Astrocyte (in vitro differentiated cells and primary cell): ENCODE measurements at regions not wholly inside any gene's neighbourhood (a gene's known extent, or its start where the extent isn't known, plus 50 kb on each side); places are given as distances from the start of the nearest gene placed in this dataset.

Source experiments
- DNase-seq: peaks from one replicate; pipeline ENCODE4 v3.0.0-alpha.2; 2010; ENCODE audit warnings: low read depth
- FAIRE-seq: peaks from 2 replicates; lab custom pipeline; 2011; peaks lifted over from hg19 to GRCh38; lab: Jason Lieb, UNC
- H2AFZ ChIP-seq: 2 replicates; pipeline ENCODE4 v1.6.0; 2012; ENCODE audit warnings: low read depth, low read length, inconsistent platforms
- H3K27ac ChIP-seq: 2 replicates; pipeline ENCODE4 v1.5.1; 2011; ENCODE audit warnings: low read depth, low read length, inconsistent platforms
- H3K27me3 ChIP-seq: 2 replicates; pipeline ENCODE4 v1.6.0; 2011; ENCODE audit warnings: low read length, inconsistent platforms; ENCODE audit not compliant: insufficient read depth
- H3K36me3 ChIP-seq: 2 replicates; pipeline ENCODE4 v1.5.1; 2011; ENCODE audit warnings: low read length, inconsistent platforms; ENCODE audit not compliant: insufficient read depth
- H3K4me1 ChIP-seq: 2 replicates; pipeline ENCODE4 v1.5.1; 2011; ENCODE audit warnings: low read length, inconsistent platforms; ENCODE audit not compliant: insufficient read depth
- H3K4me2 ChIP-seq: 2 replicates; pipeline ENCODE4 v1.6.0; 2012; ENCODE audit warnings: low read length, inconsistent platforms
- H3K4me3 ChIP-seq: 2 replicates; pipeline ENCODE4 v1.5.1; 2011; ENCODE audit warnings: low read depth, mild to moderate bottlenecking, low read length, inconsistent platforms; ENCODE audit not compliant: insufficient read depth
- H3K79me2 ChIP-seq: 2 replicates; pipeline ENCODE4 v1.6.0; 2012; ENCODE audit warnings: mild to moderate bottlenecking, low read length, inconsistent platforms; ENCODE audit not compliant: insufficient read depth
- H3K9ac ChIP-seq: 2 replicates; pipeline ENCODE4 v1.6.0; 2012; ENCODE audit warnings: mild to moderate bottlenecking, low read length, inconsistent platforms
- H3K9me3 ChIP-seq: 2 replicates; pipeline ENCODE4 v1.5.1; 2012; ENCODE audit warnings: low read depth, mild to moderate bottlenecking, low read length, inconsistent platforms; ENCODE audit not compliant: insufficient read depth
- H4K20me1 ChIP-seq: 2 replicates; pipeline ENCODE4 v1.6.0; 2012; ENCODE audit warnings: low read length, inconsistent platforms; ENCODE audit not compliant: insufficient read depth
- H3K27ac Mint-ChIP-seq: one replicate; pipeline ENCODE4 v1.8.0; 2021; ENCODE audit warnings: mild to moderate bottlenecking, mixed read lengths; ENCODE audit not compliant: unreplicated experiment
- H3K27me3 Mint-ChIP-seq: one replicate; pipeline ENCODE4 v1.8.0; 2021; ENCODE audit warnings: low read depth, mixed read lengths; ENCODE audit not compliant: unreplicated experiment
- H3K36me3 Mint-ChIP-seq: one replicate; pipeline ENCODE4 v1.8.0; 2021; ENCODE audit warnings: low read depth, mixed read lengths; ENCODE audit not compliant: unreplicated experiment
- H3K4me1 Mint-ChIP-seq: one replicate; pipeline ENCODE4 v1.8.0; 2021; ENCODE audit warnings: low read depth, mixed read lengths; ENCODE audit not compliant: unreplicated experiment
- H3K4me3 Mint-ChIP-seq: one replicate; pipeline ENCODE4 v1.8.0; 2021; ENCODE audit warnings: mild to moderate bottlenecking, moderate library complexity, mixed read lengths; ENCODE audit not compliant: unreplicated experiment
- H3K9me3 Mint-ChIP-seq: one replicate; pipeline ENCODE4 v1.8.0; 2021; ENCODE audit warnings: mild to moderate bottlenecking, mixed read lengths; ENCODE audit not compliant: unreplicated experiment
- EZH2 ChIP-seq: IDR thresholded peaks from 2 replicates; pipeline ENCODE4 v1.6.1; 2012; ENCODE audit warnings: mild to moderate bottlenecking, low read length, inconsistent platforms; ENCODE audit not compliant: insufficient read depth
- TF ChIP-seq, protein P1 (sequence below): IDR thresholded peaks from 2 replicates; pipeline ENCODE4 v1.5.1; 2011; ENCODE audit warnings: low read depth, mild to moderate bottlenecking, inconsistent platforms, low read length, moderate library complexity; ENCODE audit not compliant: insufficient read depth

GRCh38 chr9:30944225-30944569, 1440.2 kb upstream of the ACO1 start:
- no peak for DNase-seq

DNA sequence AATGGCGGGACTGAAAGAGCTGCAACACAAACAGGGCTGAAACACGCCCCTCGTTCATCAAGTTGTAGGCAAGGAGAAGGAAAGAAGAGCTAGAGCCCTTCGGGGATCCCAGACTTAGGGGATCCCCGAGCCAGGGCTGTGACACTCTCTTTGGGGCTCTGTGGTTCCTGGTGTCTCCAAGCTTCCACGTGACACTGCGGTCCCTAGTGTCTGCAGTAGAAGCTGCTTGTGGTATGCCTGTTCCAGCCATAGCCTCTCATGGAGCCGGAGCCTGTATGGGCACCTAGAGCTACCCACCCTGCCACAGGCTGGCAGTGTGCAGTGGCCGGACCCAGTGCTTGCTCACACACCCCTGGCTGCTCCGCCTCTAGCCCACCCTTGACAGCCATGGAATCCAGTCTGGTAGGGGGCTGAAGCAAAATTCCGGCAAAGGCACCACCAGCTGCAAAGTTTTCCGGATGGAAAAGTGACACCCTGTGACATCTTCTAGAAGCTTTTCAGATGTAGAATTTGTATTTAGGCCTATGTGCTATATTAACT, 1439.6 kb upstream of the ACO1 start:
- H3K4me3 ChIP-seq: no peak overlapping the region
- no peak for DNase-seq
- no peaks in the 10 kb centered on the region for H3K4me1 Mint-ChIP-seq
- no peak overlapping the region for H3K9ac ChIP-seq
- no peak for FAIRE-seq
- no peaks in the 10 kb centered on the region for H3K36me3 Mint-ChIP-seq
- no peaks in the 10 kb centered on the region for H4K20me1 ChIP-seq
- no peak overlapping the region for H3K4me3 Mint-ChIP-seq
- no peaks in the 10 kb centered on the region for H3K9me3 ChIP-seq
- H2AFZ ChIP-seq: no peak overlapping the region
- H3K4me1 ChIP-seq: no peaks in the 10 kb centered on the region
- H3K9me3 Mint-ChIP-seq: no peaks in the 10 kb centered on the region
- H3K4me2 ChIP-seq: no peak overlapping the region
- no peak overlapping the region for H3K27ac Mint-ChIP-seq
- no peaks in the 10 kb centered on the region for H3K79me2 ChIP-seq
- TF ChIP-seq EZH2: no peak
- TF ChIP-seq, protein P1, sequence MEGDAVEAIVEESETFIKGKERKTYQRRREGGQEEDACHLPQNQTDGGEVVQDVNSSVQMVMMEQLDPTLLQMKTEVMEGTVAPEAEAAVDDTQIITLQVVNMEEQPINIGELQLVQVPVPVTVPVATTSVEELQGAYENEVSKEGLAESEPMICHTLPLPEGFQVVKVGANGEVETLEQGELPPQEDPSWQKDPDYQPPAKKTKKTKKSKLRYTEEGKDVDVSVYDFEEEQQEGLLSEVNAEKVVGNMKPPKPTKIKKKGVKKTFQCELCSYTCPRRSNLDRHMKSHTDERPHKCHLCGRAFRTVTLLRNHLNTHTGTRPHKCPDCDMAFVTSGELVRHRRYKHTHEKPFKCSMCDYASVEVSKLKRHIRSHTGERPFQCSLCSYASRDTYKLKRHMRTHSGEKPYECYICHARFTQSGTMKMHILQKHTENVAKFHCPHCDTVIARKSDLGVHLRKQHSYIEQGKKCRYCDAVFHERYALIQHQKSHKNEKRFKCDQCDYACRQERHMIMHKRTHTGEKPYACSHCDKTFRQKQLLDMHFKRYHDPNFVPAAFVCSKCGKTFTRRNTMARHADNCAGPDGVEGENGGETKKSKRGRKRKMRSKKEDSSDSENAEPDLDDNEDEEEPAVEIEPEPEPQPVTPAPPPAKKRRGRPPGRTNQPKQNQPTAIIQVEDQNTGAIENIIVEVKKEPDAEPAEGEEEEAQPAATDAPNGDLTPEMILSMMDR: no peak
- no peaks in the 10 kb centered on the region for H3K36me3 ChIP-seq
- no peaks in the 10 kb centered on the region for H3K27me3 Mint-ChIP-seq
- H3K27me3 ChIP-seq: no peaks in the 10 kb centered on the region
- H3K27ac ChIP-seq: no peak overlapping the region

More at GRCh38 chr9:30944225-30944569, 1440.2 kb upstream of the ACO1 start:
- no peaks in the 10 kb centered on the region for H3K9me3 ChIP-seq
- no peaks in the 10 kb centered on the region for H3K79me2 ChIP-seq
- TF ChIP-seq, protein P1: no peak
- TF ChIP-seq EZH2: no peak
- no peak overlapping the region for H3K9ac ChIP-seq
- Mint-ChIP-seq H3K9me3 (no peaks in the 10 kb centered on the region), H3K27ac (no peak overlapping the region), H3K4me3 (no peak overlapping the region), H3K4me1 (no peaks in the 10 kb centered on the region), H3K36me3 (no peaks in the 10 kb centered on the region), H3K27me3 (no peaks in the 10 kb centered on the region)
- H3K4me1 ChIP-seq: no peaks in the 10 kb centered on the region
- no peak overlapping the region for H3K4me3 ChIP-seq
- no peaks in the 10 kb centered on the region for H3K27me3 ChIP-seq
- H3K36me3 ChIP-seq: no peaks in the 10 kb centered on the region
- no peak overlapping the region for H3K4me2 ChIP-seq
- no peak for FAIRE-seq
- no peak overlapping the region for H3K27ac ChIP-seq
- no peaks in the 10 kb centered on the region for H4K20me1 ChIP-seq
- no peak overlapping the region for H2AFZ ChIP-seq

- no peak overlapping the region for H3K27ac Mint-ChIP-seq
- peaks cover 5% of the 10 kb centered on the region for H3K4me1 Mint-ChIP-seq
- DNase-seq: no peak
- no peak overlapping the region for H2AFZ ChIP-seq
- H3K9me3 ChIP-seq: peaks cover 3% of the 10 kb centered on the region
- H3K27me3 ChIP-seq: no peaks in the 10 kb centered on the region
- no peak overlapping the region for H3K27ac ChIP-seq
- H3K9me3 Mint-ChIP-seq: peaks cover 8% of the 10 kb centered on the region
- H3K4me1 ChIP-seq: no peaks in the 10 kb centered on the region
- FAIRE-seq: no peak
- H3K4me3 Mint-ChIP-seq: no peak overlapping the region
- H3K79me2 ChIP-seq: no peaks in the 10 kb centered on the region
- H3K4me3 ChIP-seq: no peak overlapping the region
- H3K9ac ChIP-seq: no peak overlapping the region
- TF ChIP-seq, protein P1: no peak
- no peak for TF ChIP-seq EZH2
- no peaks in the 10 kb centered on the region for H3K36me3 ChIP-seq
- H4K20me1 ChIP-seq: no peaks in the 10 kb centered on the region
- H3K27me3 Mint-ChIP-seq: no peaks in the 10 kb centered on the region
- H3K4me2 ChIP-seq: no peak overlapping the region
- H3K36me3 Mint-ChIP-seq: no peaks in the 10 kb centered on the region
Observed at GRCh38 chr9:30964332-30964731, 1420.1 kb upstream of the ACO1 start.
